Heart left ventricle (tissue), 13 donors: ENCODE measurements at regions not wholly inside any gene's neighbourhood (a gene's known extent, or its start where the extent isn't known, plus 50 kb on each side); places are given as distances from the start of the nearest gene placed in this dataset.

Experiments used
- POLR2A ChIP-seq, 2 donors: fragments of 450-650 bp; IDR thresholded peaks; one replicate each; pipeline ENCODE4 v1.6.1; 2017; ENCODE audit warnings: antibody characterized with exemption in 2 of 2, mild to moderate bottlenecking in 2 of 2, moderate library complexity in 2 of 2
- TF ChIP-seq, protein P1 (sequence below), 12 donors: fragments of 200-600 bp; sonication (generic) in 4 of 12; IDR thresholded peaks; one replicate each; pipeline versions ENCODE4 v1.5.0 to v1.8.0; 2018 to 2022; ENCODE audit warnings: antibody characterized with exemption in 12 of 12, mild to moderate bottlenecking in 5 of 12
- donor health status: ischemic (EF 13 %, LVEDD 7.1; RV severe dilation, severe dysfunction).
- donor health status: DM: no; HTN: yes; CAD: no.
- donor health status: DM: no; HTN: no; CAD: no.
- donor health status: ischemic (EF 25% LVEDD 6.9; RV normal size, moderate dysfunction).
- donor health status: ischemic (EF 25% LVEDD 5.7; RV mildly dilated, moderate dysfunction).
- donor health status: ischemic (EF 35%, LVEDD 5.7; RV mildly dilated, moderate dysfunction).
- donor health status: nonischemic (EF 11% LVEDD 7.7; RV severe dilation, severe dysfunction).
- donor health status: DM: yes; HTN: yes; CAD: no.
- donor health status: PGD.
- donor health status: ischemic (EF 29% LVEDD 5.4; RV normal size, mild dysfunction).
- donor health status: nonischemic (EF 23%, LVEDD 6.1; RV moderate dilation, normal function).

DNA sequence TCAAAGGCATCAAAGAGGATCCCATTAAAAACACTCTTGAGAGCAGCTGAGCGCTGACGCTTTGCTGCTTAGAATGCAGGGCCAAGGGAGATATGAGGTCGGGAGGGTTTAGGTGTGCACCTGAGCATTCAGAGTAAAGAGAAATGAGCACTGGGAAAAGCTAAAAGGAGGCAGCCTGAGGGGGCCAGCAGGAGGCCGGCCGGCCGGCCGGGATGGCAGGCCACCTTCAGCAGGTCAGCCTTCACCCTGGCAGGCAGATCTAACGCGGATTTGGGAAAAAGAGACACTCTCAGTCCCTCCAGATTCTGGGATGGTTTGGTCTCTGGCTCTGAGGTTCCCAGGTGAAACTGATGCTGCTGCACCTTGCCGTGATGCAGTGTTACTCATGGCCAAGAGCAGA, 393.5 kb downstream of the TRIML1 start:
- TF ChIP-seq, protein P1, sequence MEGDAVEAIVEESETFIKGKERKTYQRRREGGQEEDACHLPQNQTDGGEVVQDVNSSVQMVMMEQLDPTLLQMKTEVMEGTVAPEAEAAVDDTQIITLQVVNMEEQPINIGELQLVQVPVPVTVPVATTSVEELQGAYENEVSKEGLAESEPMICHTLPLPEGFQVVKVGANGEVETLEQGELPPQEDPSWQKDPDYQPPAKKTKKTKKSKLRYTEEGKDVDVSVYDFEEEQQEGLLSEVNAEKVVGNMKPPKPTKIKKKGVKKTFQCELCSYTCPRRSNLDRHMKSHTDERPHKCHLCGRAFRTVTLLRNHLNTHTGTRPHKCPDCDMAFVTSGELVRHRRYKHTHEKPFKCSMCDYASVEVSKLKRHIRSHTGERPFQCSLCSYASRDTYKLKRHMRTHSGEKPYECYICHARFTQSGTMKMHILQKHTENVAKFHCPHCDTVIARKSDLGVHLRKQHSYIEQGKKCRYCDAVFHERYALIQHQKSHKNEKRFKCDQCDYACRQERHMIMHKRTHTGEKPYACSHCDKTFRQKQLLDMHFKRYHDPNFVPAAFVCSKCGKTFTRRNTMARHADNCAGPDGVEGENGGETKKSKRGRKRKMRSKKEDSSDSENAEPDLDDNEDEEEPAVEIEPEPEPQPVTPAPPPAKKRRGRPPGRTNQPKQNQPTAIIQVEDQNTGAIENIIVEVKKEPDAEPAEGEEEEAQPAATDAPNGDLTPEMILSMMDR (IDR thresholded peaks at IDR 0.05), result no peak
- TF ChIP-seq POLR2A (IDR thresholded peaks at IDR 0.05), result no peak
